Naive B cell (primary cell): ENCODE measurements at regions not wholly inside any gene's neighbourhood (a gene's known extent, or its start where the extent isn't known, plus 50 kb on each side); places are given as distances from the start of the nearest gene placed in this dataset.

Source experiments
- ATAC-seq, 2 donors: fragments of 150-1000 bp; cut with Tn5 transposase; 2 replicates each; pipeline ENCODE4 v1.10.0; 2021; ENCODE audit warnings: low read depth in 2 of 2, mild to moderate bottlenecking in 2 of 2, moderate library complexity in 2 of 2
- DNase-seq: peaks from one replicate; pipeline ENCODE4 v3.0.0; 2022
- H3K27ac Mint-ChIP-seq, 6 donors: one replicate each; pipeline ENCODE4 v1.8.0; 2020 to 2022; ENCODE audit warnings: mild to moderate bottlenecking in 6 of 6, mixed read lengths in 6 of 6, moderate library complexity in 5 of 6, inconsistent platforms in 2 of 6
- H3K27me3 Mint-ChIP-seq, 3 donors: one replicate each; pipeline ENCODE4 v1.8.0; 2021 to 2022; ENCODE audit warnings: mixed read lengths in 3 of 3, mild to moderate bottlenecking in 1 of 3
- H3K36me3 Mint-ChIP-seq, 2 donors: one replicate each; pipeline ENCODE4 v1.8.0; 2020 to 2022; ENCODE audit warnings: mixed read lengths in 2 of 2, inconsistent platforms in 1 of 2, mild to moderate bottlenecking in 1 of 2
- H3K4me1 Mint-ChIP-seq, 3 donors: one replicate each; pipeline ENCODE4 v1.8.0; 2020 to 2022; ENCODE audit warnings: mixed read lengths in 3 of 3, inconsistent platforms in 1 of 3, mild to moderate bottlenecking in 1 of 3, moderate library complexity in 1 of 3
- H3K4me3 Mint-ChIP-seq, 8 donors: one replicate each; pipeline ENCODE4 v1.8.0; 2020 to 2022; ENCODE audit warnings: mild to moderate bottlenecking in 8 of 8, mixed read lengths in 8 of 8, moderate library complexity in 8 of 8, inconsistent platforms in 2 of 8
- H3K9me3 Mint-ChIP-seq, 7 donors: one replicate each; pipeline ENCODE4 v1.8.0; 2020 to 2022; ENCODE audit warnings: mixed read lengths in 7 of 7, mild to moderate bottlenecking in 5 of 7, inconsistent platforms in 2 of 7, moderate library complexity in 1 of 7

DNA sequence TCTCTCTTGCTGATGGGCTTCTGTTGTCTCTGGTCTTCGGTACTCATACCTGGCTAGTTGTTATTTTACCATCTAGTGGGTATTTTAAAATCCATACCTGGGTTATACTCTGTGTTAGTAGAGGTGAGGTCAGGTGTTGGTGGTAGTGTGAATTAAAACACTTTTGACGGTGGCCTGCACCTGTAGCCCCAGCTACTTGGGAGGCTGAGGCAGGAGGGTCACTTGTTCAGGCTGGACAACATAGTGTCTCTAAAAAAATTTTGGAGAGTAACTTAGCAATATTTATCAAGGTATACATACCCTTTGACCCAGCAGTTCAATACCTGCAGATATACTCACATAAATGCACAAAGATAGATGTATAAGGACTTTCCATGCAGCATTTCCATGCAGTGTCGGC lies 55.4 kb downstream of the GSX1 start:
- no peaks in the 10 kb centered on the region for H3K36me3 Mint-ChIP-seq
- ATAC-seq (no peak), DNase-seq (no peak)
- no peak overlapping the region for H3K4me3 Mint-ChIP-seq
- H3K27ac Mint-ChIP-seq, result no peak overlapping the region
- peaks cover 0 to 19% (median 6%) of the 10 kb centered on the region in 7 donors for H3K9me3 Mint-ChIP-seq
- no peaks in the 10 kb centered on the region for H3K4me1 Mint-ChIP-seq
- H3K27me3 Mint-ChIP-seq, result peaks cover 38 to 75% (median 51%) of the 10 kb centered on the region in 3 donors

DNA sequence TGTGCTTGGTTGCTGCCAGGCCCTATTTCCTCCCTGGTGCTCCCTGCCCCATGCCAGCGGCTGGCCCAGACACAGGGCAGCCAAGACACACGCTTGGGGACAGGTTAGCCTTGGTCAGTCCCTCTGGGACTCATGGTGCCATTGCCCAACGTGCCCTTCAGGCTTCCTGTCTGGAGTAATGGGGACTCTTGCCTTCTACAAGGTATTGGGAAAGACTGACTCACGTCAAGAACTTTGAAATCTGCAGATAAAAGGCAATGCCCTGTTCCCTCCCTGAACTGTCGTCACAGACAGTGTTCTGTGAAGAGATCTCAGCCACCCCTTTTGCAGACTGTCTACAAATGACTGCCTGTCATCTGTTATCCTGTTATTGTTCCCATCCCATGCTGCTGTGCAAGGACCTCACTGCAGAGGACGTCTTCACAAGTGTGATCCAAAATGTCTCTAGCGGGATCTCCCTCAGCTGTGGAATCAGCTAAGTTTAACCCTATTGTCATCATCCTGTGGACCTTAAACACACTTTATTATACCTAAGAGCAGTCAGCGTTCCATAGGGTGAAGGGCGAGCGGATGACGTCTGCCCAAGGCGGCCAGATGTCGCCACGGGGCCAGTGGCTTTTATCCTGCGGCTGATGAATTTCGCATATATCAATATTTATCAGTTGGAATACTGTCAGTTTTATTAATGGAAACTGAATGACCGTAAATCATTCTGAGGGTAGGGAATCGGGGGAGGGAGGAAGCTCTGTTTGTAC lies 59.0 kb downstream of the GSX1 start:
- peaks cover 49 to 77% (median 66%) of the 10 kb centered on the region in 3 donors for H3K27me3 Mint-ChIP-seq
- no peak overlapping the region for H3K4me3 Mint-ChIP-seq
- H3K4me1 Mint-ChIP-seq, result no peaks in the 10 kb centered on the region
- peaks cover 0 to 2% (median 0%) of the 10 kb centered on the region in 7 donors for H3K9me3 Mint-ChIP-seq
- DNase-seq (no peak), ATAC-seq (no peak)
- no peaks in the 10 kb centered on the region for H3K36me3 Mint-ChIP-seq
- H3K27ac Mint-ChIP-seq, result no peak overlapping the region

DNA sequence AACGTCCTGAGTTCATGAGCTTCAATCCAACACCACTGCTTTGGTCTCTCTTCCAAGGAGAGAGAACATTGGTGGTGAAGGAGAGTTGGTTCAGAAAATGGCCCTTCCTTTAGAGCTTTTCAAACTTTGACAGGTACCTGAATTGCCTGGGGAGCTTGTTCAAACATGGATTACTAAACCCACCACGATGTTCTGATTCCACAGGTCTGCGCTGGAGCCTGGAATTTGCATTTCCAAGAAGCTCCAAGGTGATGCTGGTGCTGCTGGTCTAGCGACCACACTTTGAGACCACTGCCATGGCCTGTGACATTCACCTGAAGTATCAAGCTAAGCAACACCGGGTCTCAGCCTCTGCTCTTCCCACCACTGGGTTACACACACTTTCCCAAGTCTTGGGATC lies 60.2 kb downstream of the GSX1 start:
- Mint-ChIP-seq H3K27ac (no peak overlapping the region), H3K4me3 (no peak overlapping the region), H3K27me3 (peaks cover 56 to 77% (median 63%) of the 10 kb centered on the region in 3 donors), H3K9me3 (peaks cover 0 to 2% (median 0%) of the 10 kb centered on the region in 7 donors), H3K4me1 (no peaks in the 10 kb centered on the region), H3K36me3 (no peaks in the 10 kb centered on the region)
- no peak for ATAC-seq
- no peak for DNase-seq

DNA sequence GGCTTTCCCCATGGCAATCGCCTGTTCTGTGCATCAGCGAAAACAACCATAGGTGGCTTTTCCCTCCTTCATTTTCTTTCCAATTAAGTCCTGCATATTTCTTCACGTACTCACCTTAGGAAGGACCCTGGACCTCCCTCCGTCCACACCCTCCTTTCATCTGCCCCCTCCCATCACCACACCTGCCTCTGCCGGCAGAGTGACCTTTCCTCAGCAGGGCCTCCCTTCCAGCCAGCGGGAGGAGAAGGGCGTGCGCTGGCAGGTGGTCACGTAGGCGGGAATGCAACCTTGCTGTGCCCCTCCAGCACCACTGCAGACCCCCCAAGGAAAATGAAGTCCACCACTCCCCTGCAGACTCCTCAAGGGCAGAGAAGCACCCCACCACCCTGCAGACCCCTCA lies 61.1 kb downstream of the GSX1 start:
- Mint-ChIP-seq H3K27me3 (peaks cover 60 to 70% (median 62%) of the 10 kb centered on the region in 3 donors), H3K9me3 (peaks cover 0 to 2% (median 0%) of the 10 kb centered on the region in 7 donors), H3K36me3 (no peaks in the 10 kb centered on the region), H3K4me1 (no peaks in the 10 kb centered on the region), H3K4me3 (no peak overlapping the region), H3K27ac (no peak overlapping the region)
- ATAC-seq (no peak), DNase-seq (no peak)

DNA sequence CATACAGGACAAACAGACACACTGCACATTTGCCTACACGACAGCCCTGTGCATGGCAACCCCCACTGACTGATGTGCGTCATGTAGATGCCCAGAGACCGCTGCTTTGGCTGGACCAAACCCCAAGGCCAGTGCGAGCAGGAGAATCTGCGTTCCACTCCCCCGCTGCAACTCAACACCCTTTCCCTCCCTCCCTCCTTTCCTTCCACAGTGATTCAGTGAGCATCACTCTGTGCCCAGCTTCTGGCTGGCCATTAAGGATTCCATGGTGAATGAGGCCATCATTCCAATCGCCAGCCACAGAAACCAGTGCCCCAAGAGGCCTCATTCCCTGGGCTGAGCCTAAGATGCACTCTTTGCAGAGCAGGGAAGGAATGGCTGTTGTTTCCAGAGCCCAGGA lies 61.6 kb downstream of the GSX1 start:
- H3K4me1 Mint-ChIP-seq, result no peaks in the 10 kb centered on the region
- no peaks in the 10 kb centered on the region for H3K36me3 Mint-ChIP-seq
- no peak overlapping the region for H3K4me3 Mint-ChIP-seq
- ATAC-seq (no peak), DNase-seq (no peak)
- peaks cover 60 to 65% (median 62%) of the 10 kb centered on the region in 3 donors for H3K27me3 Mint-ChIP-seq
- H3K27ac Mint-ChIP-seq, result no peak overlapping the region
- H3K9me3 Mint-ChIP-seq, result peaks cover 0 to 2% (median 0%) of the 10 kb centered on the region in 7 donors

DNA sequence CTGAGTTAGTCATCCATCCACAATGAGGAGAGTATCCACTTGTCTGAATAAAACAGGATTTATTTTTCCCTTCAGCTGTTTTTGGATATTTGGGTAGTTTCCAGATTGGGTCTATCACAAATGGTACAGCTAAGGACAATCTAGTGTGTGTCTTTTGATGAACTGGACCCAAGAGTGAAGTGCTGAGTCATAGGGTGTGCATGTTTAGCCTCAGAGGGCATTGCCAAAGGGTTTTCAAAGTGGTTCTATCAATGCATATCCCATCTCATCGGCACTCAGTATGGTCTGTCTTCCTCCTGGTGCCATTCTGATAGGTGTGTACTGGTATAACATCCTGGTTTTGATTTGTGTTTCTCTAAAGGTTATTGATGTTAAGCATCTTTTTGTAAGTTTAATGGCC lies 62.3 kb downstream of the GSX1 start:
- Mint-ChIP-seq H3K27ac (no peak overlapping the region), H3K36me3 (no peaks in the 10 kb centered on the region)

DNA sequence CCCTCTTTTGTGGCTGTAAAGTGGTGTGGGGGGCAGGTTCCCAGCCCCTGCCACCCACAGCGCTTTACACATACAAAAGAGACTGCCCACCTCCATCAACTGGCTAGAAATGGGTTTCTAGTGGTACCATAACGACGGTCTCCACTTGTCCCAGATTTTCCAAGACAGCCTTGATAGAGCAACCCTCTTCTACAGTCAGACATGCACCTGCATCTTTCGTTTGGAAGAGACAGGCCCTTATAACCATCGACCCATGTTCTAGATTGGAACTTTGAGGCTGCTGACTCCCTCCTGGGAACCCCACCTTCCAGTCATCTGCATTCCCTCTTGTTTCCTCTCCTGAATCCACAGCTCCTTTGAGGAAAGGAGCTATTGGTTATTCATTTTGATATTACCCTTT lies 63.1 kb downstream of the GSX1 start:
- H3K4me3 Mint-ChIP-seq, result no peak overlapping the region
- no peak overlapping the region for H3K27ac Mint-ChIP-seq
- DNase-seq, result no peak
- H3K4me1 Mint-ChIP-seq, result no peaks in the 10 kb centered on the region
- peaks cover 46 to 54% (median 53%) of the 10 kb centered on the region in 3 donors for H3K27me3 Mint-ChIP-seq
- no peak for ATAC-seq
- no peaks in the 10 kb centered on the region for H3K9me3 Mint-ChIP-seq
- H3K36me3 Mint-ChIP-seq, result no peaks in the 10 kb centered on the region

More for the DNA sequence above, 62.3 kb downstream of the GSX1 start:
- DNase-seq (no peak), ATAC-seq (no peak)
- Mint-ChIP-seq H3K27me3 (peaks cover 53 to 58% (median 55%) of the 10 kb centered on the region in 3 donors), H3K9me3 (peaks cover 0 to 2% (median 0%) of the 10 kb centered on the region in 7 donors), H3K4me1 (no peaks in the 10 kb centered on the region), H3K4me3 (no peak overlapping the region)

DNA sequence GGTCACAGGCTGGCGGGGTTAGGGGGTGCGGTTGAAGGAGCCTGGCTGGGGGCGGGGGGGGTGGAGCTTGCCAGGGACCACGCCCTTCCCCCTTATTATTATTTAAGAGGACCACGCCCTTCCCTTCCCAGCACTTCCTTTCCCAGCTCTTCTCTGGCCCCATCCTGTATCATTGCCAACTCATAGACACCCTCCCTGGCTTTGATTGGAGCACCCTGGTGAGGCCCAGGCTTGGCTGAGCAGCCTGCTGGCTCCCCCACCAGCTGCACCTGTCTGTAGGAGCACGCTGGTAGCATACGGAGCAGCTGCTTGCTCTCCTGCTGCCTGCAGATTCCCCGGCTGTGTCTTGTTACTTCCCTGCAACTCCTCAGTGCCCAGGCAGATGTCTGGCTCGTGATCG lies 62.5 kb upstream of the PDX1 start:
- DNase-seq, result no peak
- peaks cover 41 to 43% (median 41%) of the 10 kb centered on the region in 3 donors for H3K27me3 Mint-ChIP-seq
- peaks cover 0 to 1% (median 0%) of the 10 kb centered on the region in 7 donors for H3K9me3 Mint-ChIP-seq
- ATAC-seq, result no peak
- no peaks in the 10 kb centered on the region for H3K36me3 Mint-ChIP-seq
- H3K4me3 Mint-ChIP-seq, result no peak overlapping the region
- H3K4me1 Mint-ChIP-seq, result no peaks in the 10 kb centered on the region
- H3K27ac Mint-ChIP-seq, result no peak overlapping the region

DNA sequence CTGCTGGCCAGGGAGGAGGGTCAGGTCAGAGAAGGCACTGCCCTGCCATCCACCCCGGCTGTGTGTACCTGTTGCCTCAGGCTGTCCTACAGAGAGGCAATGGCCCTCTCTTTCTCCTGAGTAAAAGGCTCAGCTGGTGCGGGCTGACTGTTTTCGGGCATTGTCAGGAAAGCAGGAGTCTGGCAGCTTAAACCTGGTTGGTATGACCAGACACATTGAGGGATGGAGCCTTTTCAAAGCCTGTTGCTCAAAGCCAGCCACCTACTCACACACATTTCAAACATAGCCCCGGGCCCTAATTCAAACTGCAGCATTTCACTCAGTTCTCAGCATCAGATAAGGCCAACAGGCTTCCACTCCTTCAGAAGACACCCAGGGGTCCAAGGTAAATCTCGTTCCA lies 61.8 kb upstream of the PDX1 start:
- Mint-ChIP-seq H3K27me3 (peaks cover 35 to 42% (median 36%) of the 10 kb centered on the region in 3 donors), H3K36me3 (no peaks in the 10 kb centered on the region), H3K27ac (no peak overlapping the region), H3K4me1 (no peaks in the 10 kb centered on the region), H3K4me3 (no peak overlapping the region), H3K9me3 (peaks cover 0 to 1% (median 0%) of the 10 kb centered on the region in 7 donors)
- DNase-seq, result no peak
- ATAC-seq, result no peak

DNA sequence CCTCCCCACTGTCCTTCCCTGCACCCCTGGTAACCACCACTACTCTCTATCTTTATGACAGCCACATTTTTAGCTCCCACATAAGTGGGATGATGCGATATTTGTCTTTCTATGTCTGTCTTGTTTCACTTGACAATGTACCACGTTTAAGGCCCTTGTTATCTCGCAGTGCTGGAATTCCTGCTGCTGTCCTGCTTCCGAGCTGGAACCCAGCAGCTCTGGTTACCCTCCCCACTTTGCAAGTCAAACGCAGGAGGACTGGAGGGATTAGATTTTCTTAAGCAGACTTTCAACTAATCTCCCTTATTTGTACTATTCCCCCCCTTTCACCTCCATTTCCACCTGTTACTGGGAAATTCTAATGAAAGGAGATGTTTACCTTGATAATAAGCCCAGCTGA lies 59.1 kb upstream of the PDX1 start:
- no peaks in the 10 kb centered on the region for H3K36me3 Mint-ChIP-seq
- H3K4me3 Mint-ChIP-seq, result no peak overlapping the region
- peaks cover 0 to 7% (median 0%) of the 10 kb centered on the region in 7 donors for H3K9me3 Mint-ChIP-seq
- H3K27me3 Mint-ChIP-seq, result peaks cover 14 to 35% (median 19%) of the 10 kb centered on the region in 3 donors
- H3K27ac Mint-ChIP-seq, result no peak overlapping the region
- ATAC-seq, result no peak
- DNase-seq, result no peak
- no peaks in the 10 kb centered on the region for H3K4me1 Mint-ChIP-seq

DNA sequence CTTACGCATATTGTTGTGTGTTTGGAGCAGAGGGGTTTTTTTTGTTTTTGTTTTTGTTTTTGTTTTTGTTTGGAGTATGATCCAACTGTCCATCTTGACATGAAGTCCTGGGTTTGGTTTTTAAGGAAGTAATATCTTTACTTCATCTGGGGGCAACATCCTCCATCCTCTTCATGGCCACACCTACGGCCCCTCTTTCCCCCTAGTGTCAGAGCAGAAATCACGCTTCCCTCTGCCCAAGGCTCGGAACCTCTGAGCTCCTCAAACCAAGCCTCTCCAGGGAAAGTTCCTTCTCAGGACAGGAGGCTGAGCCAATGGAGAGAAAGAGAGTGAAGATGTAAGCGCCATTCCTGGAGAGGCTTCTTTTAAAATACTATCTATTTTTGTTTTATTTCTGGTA lies 58.6 kb upstream of the PDX1 start:
- no peaks in the 10 kb centered on the region for H3K36me3 Mint-ChIP-seq
- no peak overlapping the region for H3K4me3 Mint-ChIP-seq
- H3K27me3 Mint-ChIP-seq, result peaks cover 13 to 35% (median 14%) of the 10 kb centered on the region in 3 donors
- H3K27ac Mint-ChIP-seq, result no peak overlapping the region
- ATAC-seq, result no peak
- H3K4me1 Mint-ChIP-seq, result no peaks in the 10 kb centered on the region
- peaks cover 0 to 7% (median 0%) of the 10 kb centered on the region in 7 donors for H3K9me3 Mint-ChIP-seq
- no peak for DNase-seq

DNA sequence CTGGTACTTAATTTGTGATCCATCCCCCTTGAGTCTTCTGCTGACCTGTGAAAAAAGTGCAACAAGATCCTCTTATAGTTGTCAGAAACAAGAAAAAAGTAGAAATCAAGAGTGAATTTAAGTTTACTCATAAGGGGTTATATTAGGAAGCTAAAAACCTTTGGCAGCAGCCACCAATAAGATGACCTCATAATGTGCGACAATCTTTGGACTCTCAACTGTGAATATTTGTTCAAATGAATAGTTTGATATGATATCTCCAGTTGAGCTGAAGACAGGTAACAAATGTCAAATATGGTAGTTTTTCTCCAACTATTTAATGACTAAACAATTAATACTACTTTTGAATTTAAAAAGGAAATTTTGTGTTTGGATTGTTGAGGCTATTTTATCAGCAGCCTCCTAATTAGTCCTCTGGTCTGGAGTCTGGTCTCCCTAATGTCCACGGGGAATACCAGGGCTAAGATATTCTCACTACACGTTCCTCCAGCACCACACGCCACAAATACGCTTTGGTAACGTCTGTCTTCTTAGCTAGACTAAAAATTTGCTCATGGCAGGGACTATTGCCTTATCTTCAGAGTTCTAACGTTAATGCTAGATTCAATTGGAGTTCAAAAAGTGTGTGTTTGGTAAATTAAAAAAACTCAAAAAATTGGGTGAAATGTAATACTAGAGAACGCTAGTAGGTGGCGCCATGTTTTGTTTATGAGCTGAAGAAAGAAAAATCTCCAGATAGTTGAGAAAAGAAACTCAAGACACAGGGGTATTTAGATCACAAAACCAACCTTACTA lies 51.0 kb upstream of the PDX1 start:
- DNase-seq (no peak), ATAC-seq (no peak)
- peaks cover 24 to 36% (median 25%) of the 10 kb centered on the region in 3 donors for H3K27me3 Mint-ChIP-seq
- peaks cover 0 to 7% (median 0%) of the 10 kb centered on the region in 7 donors for H3K9me3 Mint-ChIP-seq
- no peak overlapping the region for H3K27ac Mint-ChIP-seq
- H3K4me1 Mint-ChIP-seq, result peaks cover 0 to 3% (median 0%) of the 10 kb centered on the region in 3 donors
- no peak overlapping the region for H3K4me3 Mint-ChIP-seq
- no peaks in the 10 kb centered on the region for H3K36me3 Mint-ChIP-seq

DNA sequence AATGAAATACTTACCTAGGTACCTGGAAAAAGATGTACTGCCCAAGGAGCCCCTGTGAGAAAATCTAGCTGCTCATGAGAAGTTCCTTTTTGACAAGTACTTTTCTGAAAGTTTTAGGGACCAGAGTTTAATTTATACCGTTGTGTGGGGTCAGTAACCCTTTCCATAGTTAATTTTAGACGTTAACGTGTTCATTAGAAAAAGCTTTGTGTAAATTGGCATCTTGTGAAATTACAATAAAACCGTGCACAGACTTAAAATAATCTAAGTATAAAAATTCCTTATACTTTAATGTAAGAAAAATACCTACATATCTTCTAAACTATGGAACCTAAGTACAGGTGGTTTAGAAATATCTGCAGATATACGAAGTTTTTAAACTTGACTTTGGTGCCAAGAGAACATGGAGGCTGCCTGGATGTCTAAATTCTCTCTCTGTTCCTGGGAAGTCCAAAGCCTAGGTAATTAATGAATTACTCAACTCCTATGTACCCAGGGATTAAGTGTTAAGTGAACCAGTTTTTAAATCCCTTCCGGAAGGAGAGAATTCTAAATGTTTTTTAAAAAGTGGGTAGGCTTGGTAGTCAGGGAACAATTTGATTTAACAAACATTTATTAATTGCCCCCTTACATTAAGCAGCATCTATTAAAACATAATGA lies 50.2 kb upstream of the PDX1 start:
- Mint-ChIP-seq H3K27me3 (peaks cover 21 to 34% (median 26%) of the 10 kb centered on the region in 3 donors), H3K27ac (no peak overlapping the region), H3K9me3 (peaks cover 0 to 5% (median 0%) of the 10 kb centered on the region in 7 donors), H3K4me1 (peaks cover 0 to 3% (median 0%) of the 10 kb centered on the region in 3 donors), H3K36me3 (no peaks in the 10 kb centered on the region), H3K4me3 (no peak overlapping the region)
- DNase-seq, result no peak
- no peak for ATAC-seq
